GM18907 (cell line): ENCODE measurements at regions not wholly inside any gene's neighbourhood (a gene's known extent, or its start where the extent isn't known, plus 50 kb on each side); places are given as distances from the start of the nearest gene placed in this dataset.

ENCODE experiments used
- ATAC-seq: cut with Tn5 transposase; IDR thresholded peaks from one replicate; pipeline ENCODE4 v1.9.1; 2021; ENCODE audit warnings: mild to moderate bottlenecking, moderate library complexity; ENCODE audit not compliant: unreplicated experiment

GRCh38 chr3:62975566-62975965 is 100.3 kb upstream of the CADPS start:
- no peak for ATAC-seq

- ATAC-seq, result no peak
Measured at GRCh38 chr3:62981962-62982361, 106.7 kb upstream of the CADPS start.

GRCh38 chr3:62982795-62983455 is 107.7 kb upstream of the CADPS start:
- no peak for ATAC-seq

DNA sequence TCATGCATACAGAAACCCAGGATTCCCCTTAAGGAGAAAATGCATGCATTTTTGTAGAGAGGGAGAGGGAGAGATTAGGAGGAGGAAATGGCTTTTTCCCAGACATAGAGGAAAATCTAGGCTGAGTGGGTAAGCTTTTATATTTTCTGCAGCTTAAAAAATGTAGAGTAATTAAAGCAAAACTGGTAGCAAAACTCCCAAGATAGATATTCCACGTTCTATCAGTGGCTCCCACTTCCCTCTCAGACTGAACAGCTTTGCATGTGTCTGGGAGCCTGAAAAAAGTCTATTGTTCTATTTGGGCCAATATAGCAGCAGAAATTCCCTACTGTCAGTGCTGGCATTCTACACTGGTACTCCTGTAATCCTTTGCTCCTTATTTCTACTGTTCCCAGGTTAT is 110.8 kb upstream of the CADPS start:
- ATAC-seq, result no peak

GRCh38 chr3:62987721-62988120 is 112.5 kb upstream of the CADPS start:
- ATAC-seq, result no peak

- ATAC-seq, result no peak
Measured at GRCh38 chr3:62990704-62991413, 115.6 kb upstream of the CADPS start.

GRCh38 chr3:62992520-62992919 is 117.3 kb upstream of the CADPS start:
- ATAC-seq, result no peak

- ATAC-seq, result no peak
Measured at GRCh38 chr3:62995119-62995518, 119.9 kb upstream of the CADPS start.

GRCh38 chr3:62995530-62995929 is 120.3 kb upstream of the CADPS start:
- ATAC-seq, result no peak

DNA sequence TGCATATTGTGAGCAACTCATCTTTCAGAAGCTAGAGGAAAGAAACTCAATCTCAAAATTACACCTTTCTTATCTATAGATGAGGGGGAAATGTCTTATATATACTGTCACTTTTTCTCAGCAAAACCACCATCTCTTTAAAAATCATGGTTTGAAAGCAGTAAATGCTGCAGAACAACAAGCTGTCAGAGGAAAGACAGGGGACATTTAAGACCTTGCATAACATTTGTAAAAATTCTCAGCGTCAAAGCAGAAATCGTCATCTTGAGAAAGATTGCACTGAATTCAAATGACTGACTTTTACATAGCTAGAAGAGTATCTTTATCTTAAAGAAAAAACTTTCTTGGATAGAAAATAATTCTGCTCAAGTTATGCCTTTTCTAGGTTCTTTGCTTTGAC is 122.2 kb upstream of the CADPS start:
- no peak for ATAC-seq

GRCh38 chr3:62999158-62999557 is 123.9 kb upstream of the CADPS start:
- no peak for ATAC-seq

DNA sequence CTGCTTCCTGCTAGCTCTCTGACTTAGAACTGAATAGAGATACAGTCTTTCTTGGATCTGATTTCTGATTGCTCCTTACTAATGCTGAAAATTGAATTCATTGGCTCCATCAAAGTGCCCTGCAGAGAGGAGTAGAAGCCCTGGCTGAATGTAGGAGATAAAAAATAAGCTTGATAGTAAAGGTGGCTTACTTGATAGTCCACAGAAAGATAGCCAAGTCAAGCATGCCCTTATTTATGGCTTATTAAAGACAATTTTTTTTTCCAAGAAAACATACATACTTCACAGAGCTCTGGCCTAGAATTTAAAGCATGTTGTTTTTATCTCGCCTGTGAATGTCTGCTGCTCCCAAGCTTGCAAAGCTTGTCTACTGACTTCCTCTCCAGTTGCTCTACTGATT is 124.6 kb upstream of the CADPS start:
- ATAC-seq, result no peak

DNA sequence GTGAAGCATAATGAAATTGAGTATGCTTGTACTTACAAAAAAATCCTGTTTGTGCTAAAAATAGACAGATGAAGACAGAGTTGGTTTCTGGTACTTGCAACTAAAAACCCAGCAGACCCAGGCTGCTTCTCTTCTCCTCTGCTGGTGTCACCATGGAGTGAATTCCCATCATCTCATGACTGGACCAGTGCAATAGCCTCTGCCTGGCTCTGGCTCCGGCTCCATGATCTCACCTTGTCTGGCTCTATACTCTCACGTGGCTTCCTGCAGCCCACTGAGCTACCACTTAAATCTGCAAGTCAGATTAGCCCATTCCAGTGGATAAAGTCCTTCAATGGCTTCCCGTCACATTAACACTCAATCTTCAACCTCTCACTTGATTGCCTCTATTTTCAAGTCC is 129.2 kb upstream of the CADPS start:
- no peak for ATAC-seq

DNA sequence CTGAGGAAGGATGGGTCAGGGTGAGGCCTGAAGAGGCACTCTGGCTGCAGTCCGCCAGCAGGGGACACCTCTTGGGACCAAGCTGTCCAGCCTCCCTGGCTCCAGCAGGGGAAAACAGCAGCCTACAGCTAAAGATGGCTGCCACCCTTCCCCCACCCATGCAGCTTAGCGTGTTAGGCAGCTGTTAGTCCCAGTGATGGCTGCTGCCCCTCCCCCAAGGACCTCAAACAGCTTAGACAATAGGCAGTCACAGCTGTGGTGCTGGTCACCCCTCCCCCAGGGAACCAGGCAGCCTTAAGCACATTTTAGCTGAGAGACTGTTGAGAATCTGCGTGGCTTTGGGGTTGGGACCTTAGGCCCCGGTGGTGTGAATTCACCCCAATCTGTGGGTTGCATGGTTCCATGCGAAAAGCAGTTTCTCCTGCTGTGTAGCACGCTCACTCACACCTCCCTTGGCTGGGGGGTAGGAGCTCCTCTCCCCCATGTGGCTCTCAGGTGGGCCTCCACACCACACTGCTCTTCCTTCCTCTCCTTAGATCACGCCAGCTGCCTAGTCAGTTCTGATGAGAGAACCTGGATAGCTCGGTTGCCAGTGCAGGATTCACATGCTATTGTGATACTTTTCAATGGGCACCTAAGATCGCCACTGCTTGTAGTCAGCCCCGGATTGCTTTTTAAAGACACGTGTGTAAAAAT is 140.5 kb upstream of the CADPS start:
- ATAC-seq, result no peak

- no peak for ATAC-seq
Measured at GRCh38 chr3:63022114-63022513, 146.9 kb upstream of the CADPS start.

GRCh38 chr3:63026722-63027121 is 151.5 kb upstream of the CADPS start:
- ATAC-seq, result no peak

DNA sequence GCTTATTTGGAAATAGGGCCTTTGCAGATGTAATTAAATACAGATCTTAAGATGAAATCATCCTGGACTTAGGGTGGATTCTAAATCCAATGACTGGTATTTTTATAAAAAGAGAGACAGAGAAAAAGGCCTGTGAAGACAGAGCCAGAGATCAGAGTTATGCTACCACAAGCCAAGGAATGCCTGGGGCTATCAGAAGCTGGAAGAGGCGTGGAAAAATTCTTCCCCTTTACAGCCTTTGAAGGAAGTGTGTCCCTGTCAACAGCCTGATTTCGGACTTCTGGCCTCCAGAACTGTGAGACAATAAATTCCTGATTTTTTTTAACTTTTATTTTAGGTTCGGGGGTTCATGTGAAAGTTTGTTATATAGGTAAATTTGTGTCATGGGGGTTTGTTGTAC is 154.1 kb upstream of the CADPS start:
- no peak for ATAC-seq

GRCh38 chr3:63029921-63030320 is 154.7 kb upstream of the CADPS start:
- no peak for ATAC-seq

DNA sequence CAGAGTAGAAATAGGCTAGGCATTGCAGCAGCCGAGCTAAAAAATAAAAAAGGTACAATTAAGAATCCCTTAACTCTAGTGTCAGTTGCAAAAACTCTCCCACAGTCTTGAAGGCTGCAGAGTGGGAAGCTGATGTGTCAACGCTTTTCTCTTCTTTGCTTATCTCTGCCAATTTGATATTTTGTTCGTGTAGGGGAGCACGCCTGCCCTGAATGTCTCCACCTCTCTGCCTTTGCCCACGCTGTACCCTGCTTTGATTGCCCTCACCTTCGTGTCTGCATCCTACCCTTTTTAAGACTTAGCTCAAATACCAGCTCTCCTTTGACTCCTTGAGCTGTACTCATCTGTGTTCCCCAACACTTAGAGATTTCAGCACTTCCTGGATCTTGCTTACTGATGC is 155.4 kb upstream of the CADPS start:
- ATAC-seq, result no peak

DNA sequence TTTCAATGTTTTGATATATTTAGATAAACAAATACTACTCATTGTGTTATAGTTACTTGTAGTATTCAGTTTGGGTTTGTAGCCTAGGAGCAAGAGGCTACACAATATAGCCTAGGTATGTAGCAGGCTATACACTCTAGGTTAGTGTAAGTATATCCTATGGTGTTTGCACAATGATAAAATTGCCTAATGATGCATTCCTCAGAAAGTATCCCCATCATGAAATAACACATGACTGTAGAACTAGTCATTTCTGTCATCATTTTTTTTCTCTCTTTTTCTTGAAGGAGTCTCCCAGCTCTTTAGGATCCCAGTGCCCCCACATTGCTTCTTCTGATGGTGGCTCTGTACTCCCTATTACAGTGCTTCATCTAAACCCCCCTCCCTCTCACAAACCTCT is 157.7 kb upstream of the CADPS start:
- no peak for ATAC-seq

- no peak for ATAC-seq
Measured at GRCh38 chr3:63034101-63034500, 158.9 kb upstream of the CADPS start.

- no peak for ATAC-seq
Measured at GRCh38 chr3:63037116-63037515, 161.9 kb upstream of the CADPS start.
